GM23248 (cell line): ENCODE measurements at regions not wholly inside any gene's neighbourhood (a gene's known extent, or its start where the extent isn't known, plus 50 kb on each side); places are given as distances from the start of the nearest gene placed in this dataset.

Experiments used
- DNase-seq: peaks from one replicate; pipeline ENCODE4 v3.0.0-alpha.2; 2015
- H2AFZ ChIP-seq: fragments of 200-600 bp; sonication (generic); 2 replicates; pipeline ENCODE4 v1.6.1; 2016; ENCODE audit warnings: antibody characterized with exemption
- H3F3A ChIP-seq: fragments of 200-600 bp; sonication (generic); 2 replicates; pipeline ENCODE4 v1.6.1; 2016; ENCODE audit warnings: mild to moderate bottlenecking, antibody characterized with exemption, mixed run types; ENCODE audit not compliant: insufficient read depth
- H3K27ac ChIP-seq: fragments of 200-600 bp; sonication (generic); 2 replicates; pipeline ENCODE4 v1.5.1; 2016; ENCODE audit warnings: mild to moderate bottlenecking
- H3K27me3 ChIP-seq: fragments of 200-600 bp; sonication (generic); replicated peaks from 2 replicates; pipeline ENCODE4 v1.6.1; 2016; ENCODE audit warnings: mild to moderate bottlenecking; ENCODE audit not compliant: insufficient read depth
- H3K36me3 ChIP-seq: fragments of 200-600 bp; sonication (generic); 2 replicates; pipeline ENCODE4 v1.6.1; 2016; ENCODE audit warnings: low read depth, mild to moderate bottlenecking
- H3K4me1 ChIP-seq: fragments of 200-600 bp; sonication (generic); 2 replicates; pipeline ENCODE4 v1.6.1; 2016; ENCODE audit warnings: mild to moderate bottlenecking; ENCODE audit not compliant: insufficient read depth
- H3K4me2 ChIP-seq: fragments of 200-600 bp; sonication (generic); one replicate; pipeline ENCODE4 v1.6.1; 2016; ENCODE audit warnings: mild to moderate bottlenecking; ENCODE audit not compliant: unreplicated experiment
- H3K4me3 ChIP-seq: fragments of 200-600 bp; sonication (generic); 2 replicates; pipeline ENCODE4 v1.5.1; 2016; ENCODE audit warnings: mild to moderate bottlenecking
- H3K79me2 ChIP-seq: fragments of 200-600 bp; sonication (generic); 2 replicates; pipeline ENCODE4 v1.6.1; 2016; ENCODE audit warnings: mild to moderate bottlenecking; ENCODE audit not compliant: insufficient read depth
- H3K9ac ChIP-seq: fragments of 200-600 bp; sonication (generic); 2 replicates; pipeline ENCODE4 v1.6.1; 2016; ENCODE audit warnings: mild to moderate bottlenecking
- H3K9me2 ChIP-seq: fragments of 200-600 bp; sonication (generic); 2 replicates; pipeline ENCODE4 v1.6.1; 2016; ENCODE audit warnings: mixed run types, mild to moderate bottlenecking, moderate library complexity; ENCODE audit not compliant: insufficient read depth
- H3K9me3 ChIP-seq: fragments of 200-600 bp; sonication (generic); one replicate; pipeline ENCODE4 v1.6.1; 2017; ENCODE audit warnings: low read depth
- H4K20me1 ChIP-seq: fragments of 200-600 bp; sonication (generic); 2 replicates; pipeline ENCODE4 v1.6.0; 2016; ENCODE audit not compliant: insufficient read depth
- EZH2 ChIP-seq: fragments of 200-600 bp; sonication (generic); IDR thresholded peaks from 2 replicates; pipeline ENCODE4 v1.6.1; 2018; ENCODE audit warnings: antibody characterized with exemption, mild to moderate bottlenecking; ENCODE audit not compliant: insufficient read depth, poor library complexity, severe bottlenecking
- EZH2phosphoT487 ChIP-seq: fragments of 200-600 bp; sonication (generic); IDR thresholded peaks from 2 replicates; pipeline ENCODE4 v1.6.1; 2018; ENCODE audit warnings: antibody characterized with exemption, moderate library complexity, mild to moderate bottlenecking, low read depth; ENCODE audit not compliant: insufficient read depth
- WGBS, 2 experiments: methylation state at CpG; one replicate each; pipeline ENCODE4 v1.1.6; 2015 to 2017; ENCODE audit warnings: low lambda C conversion rate in 2 of 2, low coverage in 1 of 2; ENCODE audit errors: missing lambda C conversion rate in 2 of 2; 5-methylcytosine and 5-hydroxymethylcytosine counted together
- in situ Hi-C: fragments of 300-500 bp; cut with MboI; formaldehyde crosslinking; loops from 2 replicates; pipeline ENCODE4 v1.15.0; 2020

DNA sequence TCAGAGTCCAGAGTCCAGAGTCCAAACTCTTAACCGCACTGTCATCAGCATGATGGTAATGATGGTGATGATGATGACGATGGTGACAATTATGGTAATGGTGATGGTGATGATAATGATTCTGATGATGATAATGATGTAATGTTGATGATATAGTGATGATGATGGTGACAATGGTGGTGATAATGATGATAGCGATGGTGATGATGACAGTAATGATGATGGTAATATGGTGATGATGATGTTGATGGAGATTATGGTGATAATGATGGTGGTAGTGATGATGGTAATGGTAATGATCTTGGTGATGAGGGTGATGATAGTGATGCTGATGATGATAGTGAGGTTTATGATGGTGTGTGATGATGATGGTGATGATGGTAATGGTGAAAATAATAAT, 367.8 kb upstream of the CDH4 start:
- Histone ChIP-seq H3K36me3 (no peaks in the 10 kb centered on the region), H2AFZ (no peak overlapping the region), H3K9me3 (no peaks in the 10 kb centered on the region), H3K79me2 (no peaks in the 10 kb centered on the region), H3F3A (no peaks in the 10 kb centered on the region), H3K4me2 (no peak overlapping the region), H3K9ac (no peak overlapping the region), H3K4me3 (no peak overlapping the region), H3K9me2 (no peaks in the 10 kb centered on the region), H3K27me3 (peaks cover 5% of the 10 kb centered on the region; the same call in 1 of the 2 replicates), H3K4me1 (no peaks in the 10 kb centered on the region), H4K20me1 (no peaks in the 10 kb centered on the region), H3K27ac (no peak overlapping the region)
- DNase-seq: no peak
- 50 to 53% methylated on average over 3 of the region's 3 CpGs for WGBS, 2 experiments
- in situ Hi-C loops: no loop called here
- TF ChIP-seq EZH2phosphoT487 (no peak), EZH2 (no peak)

DNA sequence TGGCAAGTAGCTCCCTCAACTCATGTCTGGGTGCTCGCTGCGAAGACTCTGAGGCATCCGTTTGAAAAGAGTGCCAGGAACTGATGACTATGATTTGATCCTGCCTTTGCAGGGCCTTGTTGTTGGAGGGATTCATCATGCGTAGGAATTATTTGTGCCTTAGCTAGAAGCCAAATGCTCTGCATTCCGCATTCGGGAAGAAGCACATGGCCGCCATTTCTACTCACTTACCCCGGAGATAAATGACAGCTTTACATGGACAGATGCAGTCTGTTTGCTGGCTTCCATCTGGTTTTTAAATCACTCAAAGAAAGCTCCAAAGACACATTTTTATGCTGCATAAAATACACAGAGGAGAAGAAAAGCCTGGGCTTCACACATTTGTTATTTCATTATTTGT, 363.3 kb upstream of the CDH4 start:
- in situ Hi-C loops: no loop called here
- no peaks in the 10 kb centered on the region for H3K4me1 ChIP-seq
- H3F3A ChIP-seq: no peaks in the 10 kb centered on the region
- H2AFZ ChIP-seq: no peak overlapping the region
- no peaks in the 10 kb centered on the region for H3K36me3 ChIP-seq
- H3K4me3 ChIP-seq: no peak overlapping the region
- peaks cover 5% of the 10 kb centered on the region; the same call in 1 of the 2 replicates for H3K27me3 ChIP-seq
- H3K27ac ChIP-seq: no peak overlapping the region
- H3K4me2 ChIP-seq: no peak overlapping the region
- H3K9ac ChIP-seq: no peak overlapping the region
- no peak for TF ChIP-seq EZH2
- no peak for TF ChIP-seq EZH2phosphoT487
- no peak for DNase-seq
- 1% methylated on average over 8 of the region's 8 CpGs for WGBS, 2 experiments
- H3K79me2 ChIP-seq: no peaks in the 10 kb centered on the region
- H3K9me3 ChIP-seq: no peaks in the 10 kb centered on the region
- H4K20me1 ChIP-seq: no peaks in the 10 kb centered on the region
- H3K9me2 ChIP-seq: no peaks in the 10 kb centered on the region

DNA sequence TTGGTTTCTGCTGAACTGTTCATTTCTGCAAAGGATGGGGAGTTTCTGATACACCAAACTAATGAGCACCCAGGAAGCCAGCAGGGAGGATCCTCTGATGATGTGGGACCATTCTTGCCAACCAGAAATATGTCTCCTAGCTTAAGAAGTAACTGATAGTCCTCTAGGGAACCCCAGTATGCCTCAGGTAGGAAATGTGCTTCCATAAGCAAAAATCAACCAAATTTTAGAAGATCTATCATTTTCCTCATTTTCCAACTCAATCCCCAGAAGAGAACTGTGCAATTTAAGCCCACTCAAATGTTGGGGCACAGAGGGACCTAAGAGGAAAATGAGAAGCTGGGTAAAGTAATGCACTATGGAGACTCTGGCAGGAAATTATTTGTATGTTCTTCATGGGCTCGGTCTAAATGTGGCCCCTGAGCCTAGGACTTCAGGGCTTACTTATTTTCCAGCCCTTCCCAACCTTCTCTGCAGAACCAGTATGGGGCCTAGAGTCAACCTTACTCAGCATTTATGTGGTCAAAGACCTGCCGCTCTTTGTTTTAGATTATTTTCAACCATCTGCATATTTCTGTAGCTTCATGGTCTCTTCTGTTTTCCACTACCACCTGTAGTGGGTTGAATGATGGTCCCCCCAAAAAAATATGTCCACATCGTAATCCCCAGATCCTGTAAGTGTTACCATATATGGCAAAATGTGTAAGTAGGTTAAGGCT, 359.8 kb upstream of the CDH4 start:
- H3K36me3 ChIP-seq: no peaks in the 10 kb centered on the region
- peaks cover 6% of the 10 kb centered on the region; the same call in 1 of the 2 replicates for H3K9me2 ChIP-seq
- no peaks in the 10 kb centered on the region for H3K4me1 ChIP-seq
- no peak for DNase-seq
- no peak overlapping the region for H3K27ac ChIP-seq
- no peak overlapping the region for H3K9ac ChIP-seq
- no peak overlapping the region for H3K4me3 ChIP-seq
- no peak overlapping the region for H2AFZ ChIP-seq
- H3F3A ChIP-seq: no peaks in the 10 kb centered on the region
- H4K20me1 ChIP-seq: no peaks in the 10 kb centered on the region
- H3K4me2 ChIP-seq: no peak overlapping the region
- no peaks in the 10 kb centered on the region for H3K9me3 ChIP-seq
- TF ChIP-seq EZH2 (no peak), EZH2phosphoT487 (no peak)
- in situ Hi-C loops: no loop called here
- peaks cover 4% of the 10 kb centered on the region; the same call in 1 of the 2 replicates for H3K27me3 ChIP-seq
- H3K79me2 ChIP-seq: no peaks in the 10 kb centered on the region
- WGBS, 2 experiments: 16 to 24% methylated on average over 3 of the region's 3 CpGs

DNA sequence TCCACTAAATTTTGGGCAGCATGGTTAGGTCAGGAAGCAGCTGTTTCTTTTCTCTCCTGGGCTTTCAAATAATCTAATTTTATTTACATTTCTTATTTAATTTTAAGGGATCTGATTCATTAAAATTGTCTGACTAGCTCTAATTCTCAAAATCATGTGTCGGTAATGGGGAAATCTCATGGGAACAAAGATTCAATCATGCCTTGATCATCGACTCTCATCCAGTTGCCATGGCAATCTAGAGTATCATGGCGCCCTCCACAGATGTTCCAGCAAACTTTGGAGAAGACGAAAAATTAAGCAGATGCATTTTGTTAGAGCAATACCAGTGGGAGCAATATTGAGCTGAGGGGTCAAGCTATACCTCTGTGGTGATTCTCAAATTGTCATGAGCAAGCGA, 358.0 kb upstream of the CDH4 start:
- Histone ChIP-seq H3K36me3 (no peaks in the 10 kb centered on the region), H3K4me3 (no peak overlapping the region), H3K27me3 (no peaks in the 10 kb centered on the region), H3K9me2 (peaks cover 6% of the 10 kb centered on the region; the same call in 1 of the 2 replicates), H3F3A (no peaks in the 10 kb centered on the region), H4K20me1 (no peaks in the 10 kb centered on the region), H3K27ac (no peak overlapping the region), H3K9me3 (no peaks in the 10 kb centered on the region), H2AFZ (no peak overlapping the region), H3K79me2 (no peaks in the 10 kb centered on the region), H3K4me2 (no peak overlapping the region), H3K9ac (no peak overlapping the region), H3K4me1 (no peaks in the 10 kb centered on the region)
- WGBS, 2 experiments: 10 to 11% methylated on average over 5 of the region's 5 CpGs
- DNase-seq: no peak
- in situ Hi-C loops: no loop called here
- TF ChIP-seq EZH2 (no peak), EZH2phosphoT487 (no peak)
